GM12878 (cell line): ENCODE measurements at regions not wholly inside any gene's neighbourhood (a gene's known extent, or its start where the extent isn't known, plus 50 kb on each side); places are given as distances from the start of the nearest gene placed in this dataset.

Experiments used
- ATAC-seq: fragments of 200-7000 bp; cut with Tn5 transposase; 3 replicates; pipeline ENCODE4 v1.9.1; 2020; ENCODE audit warnings: mild to moderate bottlenecking, moderate library complexity
- BruUV-seq: library from RNA; stranded (reverse); fragments of 400-500 nt; replicated peaks from 2 replicates; lab custom pipeline; 2021; lab: Mats Ljungman, UMichigan
- CTCF ChIA-PET: fragments of 300-600 bp; sonication (Branson Sonifier 250); formaldehyde crosslinking; extraction: SDS; loops from one replicate; lab custom pipeline; 2021; ENCODE audit warnings: inconsistent platforms; lab: Yijun Ruan, JAX
- POLR2A ChIA-PET: fragments of 350-600 bp; formaldehyde crosslinking; extraction: SDS; loops from one replicate; lab custom pipeline; 2021; ENCODE audit warnings: inconsistent platforms; lab: Charles Lee
- RAD21 ChIA-PET: fragments of 300-600 bp; sonication (Branson Sonifier 250); formaldehyde crosslinking; loops from one replicate; lab custom pipeline; 2023; ENCODE audit warnings: antibody characterized with exemption; ENCODE audit not compliant: unreplicated experiment; lab: Charles Lee
- SMC1A ChIA-PET: fragments of 300-600 bp; sonication (Branson Sonifier 250); formaldehyde crosslinking; loops from one replicate; lab custom pipeline; 2023; ENCODE audit not compliant: unreplicated experiment, uncharacterized antibody; lab: Charles Lee
- DNase-seq: peaks from one replicate; pipeline ENCODE4 v3.0.0-alpha.2; 2011; ENCODE audit warnings: low read depth, low spot score
- FAIRE-seq: peaks from 3 replicates; lab custom pipeline; 2011; peaks lifted over from hg19 to GRCh38; lab: Jason Lieb, UNC
- H2AFZ ChIP-seq: 2 replicates; pipeline ENCODE4 v1.6.0; 2011; ENCODE audit warnings: low read depth, low read length, control low read depth; ENCODE audit not compliant: control insufficient read depth
- H3K27ac ChIP-seq: 2 replicates; pipeline ENCODE4 v1.5.1; 2011; ENCODE audit warnings: control low read depth; ENCODE audit not compliant: control insufficient read depth, insufficient read depth
- H3K27me3 ChIP-seq, 2 experiments: replicated peaks in 1 of 2; 2 replicates each; pipeline versions ENCODE4 v1.6.0 to v1.6.1; 2011; ENCODE audit warnings: low read length in 1 of 2; ENCODE audit not compliant: control insufficient read depth in 2 of 2, insufficient read depth in 2 of 2
- H3K36me3 ChIP-seq, 2 experiments: 2 replicates each; pipeline ENCODE4 v1.5.1; 2011; ENCODE audit warnings: low read length in 1 of 2; ENCODE audit not compliant: control insufficient read depth in 2 of 2, insufficient read depth in 2 of 2
- H3K4me1 ChIP-seq: 2 replicates; pipeline ENCODE4 v1.6.1; 2011; ENCODE audit warnings: mild to moderate bottlenecking, low read length, moderate library complexity, mixed read lengths; ENCODE audit not compliant: control insufficient read depth, insufficient read depth
- H3K4me2 ChIP-seq: 2 replicates; pipeline ENCODE4 v1.6.0; 2011; ENCODE audit warnings: control low read depth; ENCODE audit not compliant: control insufficient read depth, insufficient read depth
- H3K4me3 ChIP-seq: fragments of 200-600 bp; sonication (generic); 2 replicates; pipeline ENCODE4 v1.5.1; 2016
- H3K79me2 ChIP-seq: 2 replicates; pipeline ENCODE4 v1.6.0; 2011; ENCODE audit warnings: low read length; ENCODE audit not compliant: control insufficient read depth, insufficient read depth
- H3K9ac ChIP-seq: 2 replicates; pipeline ENCODE4 v1.8.0; 2011; ENCODE audit warnings: low read length, control low read depth, mixed read lengths; ENCODE audit not compliant: control insufficient read depth, insufficient read depth
- H3K9me3 ChIP-seq: replicated peaks from 3 replicates; pipeline ENCODE4 v1.5.1; 2011; ENCODE audit warnings: mild to moderate bottlenecking, low read length; ENCODE audit not compliant: control insufficient read depth, insufficient read depth
- H4K20me1 ChIP-seq: 2 replicates; pipeline ENCODE4 v1.6.0; 2011; ENCODE audit not compliant: control insufficient read depth, insufficient read depth
- ATF3 ChIP-seq: IDR thresholded peaks from 2 replicates; pipeline ENCODE4 v1.6.1; 2011; ENCODE audit warnings: low read depth, mild to moderate bottlenecking, low read length, moderate library complexity, borderline replicate concordance; ENCODE audit errors: extremely low read depth
- BACH1 ChIP-seq: fragments of 450-650 bp; IDR thresholded peaks from 2 replicates; pipeline ENCODE4 v1.6.1; 2017; ENCODE audit warnings: mild to moderate bottlenecking, borderline replicate concordance
- CHD2 ChIP-seq: IDR thresholded peaks from 2 replicates; pipeline ENCODE4 v1.6.1; 2011; ENCODE audit warnings: low read depth, low read length, improper control_type of control experiment, borderline replicate concordance
- CHD4 ChIP-seq: fragments of 200-600 bp; sonication (generic); IDR thresholded peaks from 2 replicates; pipeline ENCODE4 v1.6.1; 2016; ENCODE audit warnings: mild to moderate bottlenecking
- IRF4 ChIP-seq: IDR thresholded peaks from 2 replicates; pipeline ENCODE4 v1.6.1; 2011; ENCODE audit warnings: low read depth, low read length
- JUND ChIP-seq: IDR thresholded peaks from 2 replicates; pipeline ENCODE4 v1.6.1; 2012; ENCODE audit warnings: low read depth, mild to moderate bottlenecking, low read length, improper control_type of control experiment, moderate library complexity
- KDM1A ChIP-seq: fragments of 200-600 bp; sonication (generic); IDR thresholded peaks from 2 replicates; pipeline ENCODE4 v1.6.1; 2016; ENCODE audit warnings: borderline replicate concordance
- MAX ChIP-seq: IDR thresholded peaks from 2 replicates; pipeline ENCODE4 v1.6.1; 2012; ENCODE audit warnings: low read depth, low read length, improper control_type of control experiment
- MTA3 ChIP-seq: IDR thresholded peaks from 2 replicates; pipeline ENCODE4 v1.6.1; 2012; ENCODE audit warnings: low read length, inconsistent platforms, borderline replicate concordance
- MXI1 ChIP-seq: fragments of 150-350 bp; IDR thresholded peaks from 2 replicates; pipeline ENCODE4 v1.6.1; 2011; ENCODE audit warnings: low read depth, mild to moderate bottlenecking, inconsistent platforms, low read length, improper control_type of control experiment
- RAD51 ChIP-seq: fragments of 450-650 bp; IDR thresholded peaks from 2 replicates; pipeline ENCODE4 v1.6.1; 2016; ENCODE audit warnings: moderate library complexity, mild to moderate bottlenecking, inconsistent platforms
- RBBP5 ChIP-seq: fragments of 200-600 bp; sonication (generic); conservative IDR thresholded peaks from 2 replicates; pipeline ENCODE4 v1.6.1; 2016
- TAF1 ChIP-seq: IDR thresholded peaks from 2 replicates; pipeline ENCODE4 v1.6.1; 2011; ENCODE audit warnings: mild to moderate bottlenecking, low read depth, low read length, borderline replicate concordance
- TCF3 ChIP-seq: IDR thresholded peaks from 2 replicates; pipeline ENCODE4 v1.6.1; 2012; ENCODE audit warnings: low read depth, mild to moderate bottlenecking, low read length, borderline replicate concordance; ENCODE audit not compliant: insufficient read depth
- TCF7 ChIP-seq: IDR thresholded peaks from 2 replicates; pipeline ENCODE4 v1.6.1; 2014; ENCODE audit warnings: antibody characterized with exemption, borderline replicate concordance
- USF1 ChIP-seq: IDR thresholded peaks from 2 replicates; pipeline ENCODE4 v1.6.1; 2011; ENCODE audit warnings: borderline replicate concordance, low read depth, mild to moderate bottlenecking, moderate library complexity, mixed read lengths, low read length; ENCODE audit not compliant: insufficient read depth; ENCODE audit errors: extremely low read length
- ZBTB11 ChIP-seq: fragments of 450-650 bp; formaldehyde crosslinking; IDR thresholded peaks from 2 replicates; pipeline ENCODE4 v1.5.0; 2022; ENCODE audit warnings: mild to moderate bottlenecking, missing genetic modification characterization
- ZNF24 ChIP-seq: fragments of 450-650 bp; IDR thresholded peaks from 2 replicates; pipeline ENCODE4 v1.6.1; 2017; ENCODE audit warnings: antibody characterized with exemption, mild to moderate bottlenecking
- WGBS: methylation state at CpG from one replicate; pipeline ENCODE4 v1.1.6; 2016; ENCODE audit warnings: low lambda C conversion rate; ENCODE audit not compliant: insufficient replicate concordance, insufficient coverage; ENCODE audit errors: missing lambda C conversion rate; 5-methylcytosine and 5-hydroxymethylcytosine counted together
- in situ Hi-C: fragments of 300-500 bp; cut with MboI; formaldehyde crosslinking; loops from 9 replicates; pipeline ENCODE4 v1.14.3; 2018; ENCODE audit warnings: mixed read lengths
- intact Hi-C: fragments of 100-400 bp; cut with micrococcal nuclease; formaldehyde crosslinking; loops from one replicate; pipeline ENCODE4 v1.14.2; 2022; ENCODE audit not compliant: unreplicated experiment

GRCh38 chr15:85934691-85935090 is 140.0 kb upstream of the KLHL25 start (continued):
- TF ChIP-seq IRF4 (no peak), MAX (no peak), BACH1 (no peak), USF1 (no peak), MXI1 (no peak), CHD4 (no peak), CHD2 (no peak), ATF3 (no peak), TAF1 (no peak), TCF3 (no peak), MTA3 (no peak)

GRCh38 chr15:85935182-85935581 is 140.5 kb upstream of the KLHL25 start:
- Histone ChIP-seq H3K36me3 (no peaks in the 10 kb centered on the region), H3K4me2 (no peak overlapping the region), H4K20me1 (no peaks in the 10 kb centered on the region), H3K4me3 (no peak overlapping the region), H3K9me3 (no peaks in the 10 kb centered on the region), H3K27ac (no peak overlapping the region), H3K9ac (no peak overlapping the region), H2AFZ (no peak overlapping the region), H3K79me2 (no peaks in the 10 kb centered on the region), H3K4me1 (no peaks in the 10 kb centered on the region), H3K27me3 (no peaks in the 10 kb centered on the region; a peak in 1 of 4 replicates)
- DNase-seq (no peak), ATAC-seq (no peak), FAIRE-seq (no peak)
- in situ Hi-C loops: no loop called here
- ChIA-PET SMC1A (no interaction called here), RAD21 (no interaction called here), CTCF (no interaction called here), POLR2A (no interaction called here)
- intact Hi-C loops: no loop called here
- TF ChIP-seq KDM1A (no peak), RAD51 (no peak), ZBTB11 (CRISPR knock-in tag) (no peak), JUND (no peak), ZNF24 (no peak), TCF7 (no peak), RBBP5 (no peak)
- BruUV-seq: no TSS peak
- WGBS: 69% methylated on average over 6 of the region's 6 CpGs
